Naive B cell (primary cell): ENCODE measurements at regions not wholly inside any gene's neighbourhood (a gene's known extent, or its start where the extent isn't known, plus 50 kb on each side); places are given as distances from the start of the nearest gene placed in this dataset.

Experiments
- ATAC-seq, 2 donors: fragments of 150-1000 bp; cut with Tn5 transposase; 2 replicates each; pipeline ENCODE4 v1.10.0; 2021; ENCODE audit warnings: low read depth in 2 of 2, mild to moderate bottlenecking in 2 of 2, moderate library complexity in 2 of 2
- DNase-seq: peaks from one replicate; pipeline ENCODE4 v3.0.0; 2022
- H3K27ac Mint-ChIP-seq, 6 donors: one replicate each; pipeline ENCODE4 v1.8.0; 2020 to 2022; ENCODE audit warnings: mild to moderate bottlenecking in 6 of 6, mixed read lengths in 6 of 6, moderate library complexity in 5 of 6, inconsistent platforms in 2 of 6
- H3K27me3 Mint-ChIP-seq, 3 donors: one replicate each; pipeline ENCODE4 v1.8.0; 2021 to 2022; ENCODE audit warnings: mixed read lengths in 3 of 3, mild to moderate bottlenecking in 1 of 3
- H3K36me3 Mint-ChIP-seq, 2 donors: one replicate each; pipeline ENCODE4 v1.8.0; 2020 to 2022; ENCODE audit warnings: mixed read lengths in 2 of 2, inconsistent platforms in 1 of 2, mild to moderate bottlenecking in 1 of 2
- H3K4me1 Mint-ChIP-seq, 3 donors: one replicate each; pipeline ENCODE4 v1.8.0; 2020 to 2022; ENCODE audit warnings: mixed read lengths in 3 of 3, inconsistent platforms in 1 of 3, mild to moderate bottlenecking in 1 of 3, moderate library complexity in 1 of 3
- H3K4me3 Mint-ChIP-seq, 8 donors: one replicate each; pipeline ENCODE4 v1.8.0; 2020 to 2022; ENCODE audit warnings: mild to moderate bottlenecking in 8 of 8, mixed read lengths in 8 of 8, moderate library complexity in 8 of 8, inconsistent platforms in 2 of 8
- H3K9me3 Mint-ChIP-seq, 7 donors: one replicate each; pipeline ENCODE4 v1.8.0; 2020 to 2022; ENCODE audit warnings: mixed read lengths in 7 of 7, mild to moderate bottlenecking in 5 of 7, inconsistent platforms in 2 of 7, moderate library complexity in 1 of 7

- Mint-ChIP-seq H3K36me3 (no peaks in the 10 kb centered on the region), H3K4me3 (no peak overlapping the region), H3K27me3 (no peaks in the 10 kb centered on the region), H3K27ac (no peak overlapping the region), H3K4me1 (no peaks in the 10 kb centered on the region), H3K9me3 (peaks cover 0 to 15% (median 3%) of the 10 kb centered on the region in 7 donors)
- DNase-seq, result no peak
- ATAC-seq, result no peak
Measured at GRCh38 chr16:59385959-59386358, 651.8 kb upstream of the GOT2 start.

GRCh38 chr16:59385491-59385890 lies 651.4 kb upstream of the GOT2 start:
- H3K4me1 Mint-ChIP-seq, result no peaks in the 10 kb centered on the region
- H3K36me3 Mint-ChIP-seq, result no peaks in the 10 kb centered on the region
- H3K27me3 Mint-ChIP-seq, result no peaks in the 10 kb centered on the region
- ATAC-seq (no peak), DNase-seq (no peak)
- H3K4me3 Mint-ChIP-seq, result no peak overlapping the region
- peaks cover 0 to 12% (median 0%) of the 10 kb centered on the region in 7 donors for H3K9me3 Mint-ChIP-seq
- H3K27ac Mint-ChIP-seq, result no peak overlapping the region

- no peaks in the 10 kb centered on the region for H3K36me3 Mint-ChIP-seq
- no peak for DNase-seq
- no peaks in the 10 kb centered on the region for H3K4me1 Mint-ChIP-seq
- H3K9me3 Mint-ChIP-seq, result peaks cover 0 to 5% (median 2%) of the 10 kb centered on the region in 7 donors
- H3K27me3 Mint-ChIP-seq, result no peaks in the 10 kb centered on the region
- no peak for ATAC-seq
- no peak overlapping the region for H3K4me3 Mint-ChIP-seq
- no peak overlapping the region for H3K27ac Mint-ChIP-seq
Measured at GRCh38 chr16:59373632-59374031, 639.5 kb upstream of the GOT2 start.

GRCh38 chr16:59370717-59371116 lies 636.6 kb upstream of the GOT2 start:
- no peak for ATAC-seq
- Mint-ChIP-seq H3K27ac (no peak overlapping the region), H3K36me3 (no peaks in the 10 kb centered on the region), H3K27me3 (no peaks in the 10 kb centered on the region), H3K4me1 (no peaks in the 10 kb centered on the region), H3K4me3 (no peak overlapping the region), H3K9me3 (peaks cover 0 to 8% (median 4%) of the 10 kb centered on the region in 7 donors)
- no peak for DNase-seq

- DNase-seq (no peak), ATAC-seq (no peak)
- Mint-ChIP-seq H3K9me3 (peaks cover 0 to 8% (median 3%) of the 10 kb centered on the region in 7 donors), H3K27me3 (no peaks in the 10 kb centered on the region), H3K4me1 (no peaks in the 10 kb centered on the region), H3K27ac (no peak overlapping the region), H3K4me3 (no peak overlapping the region), H3K36me3 (no peaks in the 10 kb centered on the region)
Measured at GRCh38 chr16:59369523-59369922, 635.4 kb upstream of the GOT2 start.

GRCh38 chr16:59368586-59368985 lies 634.5 kb upstream of the GOT2 start:
- no peaks in the 10 kb centered on the region for H3K4me1 Mint-ChIP-seq
- H3K9me3 Mint-ChIP-seq, result peaks cover 0 to 8% (median 3%) of the 10 kb centered on the region in 7 donors
- H3K36me3 Mint-ChIP-seq, result no peaks in the 10 kb centered on the region
- no peak overlapping the region for H3K4me3 Mint-ChIP-seq
- DNase-seq (no peak), ATAC-seq (no peak)
- no peaks in the 10 kb centered on the region for H3K27me3 Mint-ChIP-seq
- H3K27ac Mint-ChIP-seq, result no peak overlapping the region

- no peaks in the 10 kb centered on the region for H3K36me3 Mint-ChIP-seq
- DNase-seq, result no peak
- peaks cover 1 to 9% (median 4%) of the 10 kb centered on the region in 7 donors for H3K9me3 Mint-ChIP-seq
- H3K27me3 Mint-ChIP-seq, result no peaks in the 10 kb centered on the region
- no peak overlapping the region for H3K4me3 Mint-ChIP-seq
- no peak for ATAC-seq
- no peak overlapping the region for H3K27ac Mint-ChIP-seq
- H3K4me1 Mint-ChIP-seq, result no peaks in the 10 kb centered on the region
Measured at GRCh38 chr16:59356709-59357108, 622.6 kb upstream of the GOT2 start.

GRCh38 chr16:59356144-59356543 lies 622.0 kb upstream of the GOT2 start:
- H3K9me3 Mint-ChIP-seq, result peaks cover 0 to 9% (median 4%) of the 10 kb centered on the region in 7 donors
- no peak overlapping the region for H3K27ac Mint-ChIP-seq
- DNase-seq, result no peak
- no peak for ATAC-seq
- no peak overlapping the region for H3K4me3 Mint-ChIP-seq
- no peaks in the 10 kb centered on the region for H3K36me3 Mint-ChIP-seq
- no peaks in the 10 kb centered on the region for H3K27me3 Mint-ChIP-seq
- no peaks in the 10 kb centered on the region for H3K4me1 Mint-ChIP-seq

- no peak for ATAC-seq
- Mint-ChIP-seq H3K27me3 (no peaks in the 10 kb centered on the region), H3K9me3 (peaks cover 0 to 9% (median 4%) of the 10 kb centered on the region in 7 donors), H3K27ac (no peak overlapping the region), H3K4me1 (no peaks in the 10 kb centered on the region), H3K36me3 (no peaks in the 10 kb centered on the region), H3K4me3 (no peak overlapping the region)
- no peak for DNase-seq
Measured at GRCh38 chr16:59355704-59356103, 621.6 kb upstream of the GOT2 start.

GRCh38 chr16:59351305-59351903 lies 617.3 kb upstream of the GOT2 start:
- Mint-ChIP-seq H3K27me3 (no peaks in the 10 kb centered on the region), H3K27ac (no peak overlapping the region), H3K9me3 (peaks cover 0 to 12% (median 4%) of the 10 kb centered on the region in 7 donors)

GRCh38 chr16:59350670-59351069 lies 616.6 kb upstream of the GOT2 start:
- no peak overlapping the region for H3K27ac Mint-ChIP-seq
- ATAC-seq (no peak), DNase-seq (no peak)
- H3K4me3 Mint-ChIP-seq, result no peak overlapping the region
- H3K27me3 Mint-ChIP-seq, result no peaks in the 10 kb centered on the region
- no peaks in the 10 kb centered on the region for H3K4me1 Mint-ChIP-seq
- no peaks in the 10 kb centered on the region for H3K36me3 Mint-ChIP-seq
- H3K9me3 Mint-ChIP-seq, result peaks cover 0 to 12% (median 4%) of the 10 kb centered on the region in 7 donors

More at GRCh38 chr16:59351305-59351903, 617.3 kb upstream of the GOT2 start:
- ATAC-seq, result no peak
- Mint-ChIP-seq H3K36me3 (no peaks in the 10 kb centered on the region), H3K4me1 (no peaks in the 10 kb centered on the region), H3K4me3 (no peak overlapping the region)
- no peak for DNase-seq

- DNase-seq, result no peak
- Mint-ChIP-seq H3K9me3 (peaks cover 0 to 9% (median 2%) of the 10 kb centered on the region in 7 donors), H3K27ac (no peak overlapping the region), H3K36me3 (no peaks in the 10 kb centered on the region), H3K4me1 (no peaks in the 10 kb centered on the region), H3K27me3 (no peaks in the 10 kb centered on the region), H3K4me3 (no peak overlapping the region)
- no peak for ATAC-seq
Measured at GRCh38 chr16:59342669-59343068, 608.6 kb upstream of the GOT2 start.

GRCh38 chr16:59341368-59341767 lies 607.3 kb upstream of the GOT2 start:
- Mint-ChIP-seq H3K4me1 (no peaks in the 10 kb centered on the region), H3K4me3 (no peak overlapping the region), H3K36me3 (no peaks in the 10 kb centered on the region), H3K27me3 (no peaks in the 10 kb centered on the region), H3K9me3 (peaks cover 0 to 14% (median 3%) of the 10 kb centered on the region in 7 donors), H3K27ac (no peak overlapping the region)
- ATAC-seq, result no peak
- no peak for DNase-seq

- H3K9me3 Mint-ChIP-seq, result peaks cover 0 to 14% (median 3%) of the 10 kb centered on the region in 7 donors
- H3K4me3 Mint-ChIP-seq, result no peak overlapping the region
- H3K4me1 Mint-ChIP-seq, result no peaks in the 10 kb centered on the region
- no peak for DNase-seq
- no peaks in the 10 kb centered on the region for H3K27me3 Mint-ChIP-seq
- H3K27ac Mint-ChIP-seq, result no peak overlapping the region
- H3K36me3 Mint-ChIP-seq, result no peaks in the 10 kb centered on the region
- ATAC-seq, result no peak
Measured at GRCh38 chr16:59339871-59340270, 605.8 kb upstream of the GOT2 start.
